Lung (tissue), 11 donors: ENCODE measurements at regions not wholly inside any gene's neighbourhood (a gene's known extent, or its start where the extent isn't known, plus 50 kb on each side); places are given as distances from the start of the nearest gene placed in this dataset.
"Not testable (repeated sequence)": the region's sequence is repeated elsewhere in the genome, so short reads cannot be mapped to it uniquely, and the experiment has no call there.

Source experiments
- ATAC-seq: fragments of 200-7000 bp; cut with Tn5 transposase; one replicate; pipeline ENCODE4 v1.9.1; 2020; ENCODE audit warnings: moderate number of reproducible peaks; ENCODE audit not compliant: insufficient read depth, low FRiP score
- DNase-seq, 3 donors: peaks; one replicate each; pipeline ENCODE4 v3.0.0-alpha.2; 2013 to 2017
- H3K27ac ChIP-seq, 2 donors: one replicate each; pipeline ENCODE4 v1.5.1; 2013; ENCODE audit warnings: mild to moderate bottlenecking in 2 of 2, moderate library complexity in 2 of 2, control low read depth in 1 of 2, inconsistent platforms in 1 of 2, low read depth in 1 of 2, low read length in 1 of 2
- H3K27me3 ChIP-seq, 3 donors: one replicate each; pipeline ENCODE4 v1.5.1; 2013; ENCODE audit warnings: low read length in 2 of 3; ENCODE audit not compliant: control insufficient read depth in 3 of 3, insufficient read depth in 3 of 3
- H3K36me3 ChIP-seq, 4 donors: one replicate each; pipeline ENCODE4 v1.5.1; 2013; ENCODE audit warnings: low read length in 4 of 4, mild to moderate bottlenecking in 1 of 4, moderate library complexity in 1 of 4; ENCODE audit not compliant: control insufficient read depth in 4 of 4, insufficient read depth in 4 of 4
- H3K4me1 ChIP-seq, 5 donors: one replicate each; pipeline ENCODE4 v1.5.1; 2013; ENCODE audit warnings: low read length in 5 of 5, mild to moderate bottlenecking in 2 of 5, moderate library complexity in 1 of 5; ENCODE audit not compliant: control insufficient read depth in 5 of 5, insufficient read depth in 5 of 5
- H3K4me3 ChIP-seq: one replicate; pipeline ENCODE4 v1.5.1; 2013; ENCODE audit warnings: mild to moderate bottlenecking, control low read depth, moderate library complexity
- H3K9ac ChIP-seq, 2 donors: one replicate each; pipeline ENCODE4 v1.5.1; 2013; ENCODE audit warnings: low read length in 2 of 2, control low read depth in 1 of 2; ENCODE audit not compliant: insufficient read depth in 1 of 2
- H3K9me3 ChIP-seq, 4 donors: one replicate each; pipeline ENCODE4 v1.5.1; 2013; ENCODE audit warnings: low read length in 3 of 4, mild to moderate bottlenecking in 1 of 4, moderate library complexity in 1 of 4; ENCODE audit not compliant: control insufficient read depth in 4 of 4, insufficient read depth in 3 of 4
- CTCF ChIP-seq: IDR thresholded peaks from 2 replicates; pipeline ENCODE4 v1.5.1; 2012; ENCODE audit warnings: mild to moderate bottlenecking; ENCODE audit errors: control extremely low read depth, extremely low read depth
- WGBS, 2 donors: extraction: QIAGEN DNeasy Blood & Tissue Kit; methylation state at CpG; one replicate each; pipeline ENCODE4 v1.1.7; 2013; 5-methylcytosine and 5-hydroxymethylcytosine counted together
- donor health status: control.
- donor health status: control.
- donor health status: Bipolar disorder and iron deficiency.
- donor health status: healthy.
- donor health status: DM: yes; HTN: yes; CAD: no.

- no peaks in the 10 kb centered on the region for H3K36me3 ChIP-seq
- H3K4me3 ChIP-seq: no peak overlapping the region
- H3K27me3 ChIP-seq: no peaks in the 10 kb centered on the region
- peaks cover 0 to 10% (median 0%) of the 10 kb centered on the region in 5 donors for H3K4me1 ChIP-seq
- WGBS, 2 donors: 82 to 83% methylated on average over 1 of the region's 1 CpG
- H3K9ac ChIP-seq: no peak overlapping the region
- no peak for TF ChIP-seq CTCF
- no peak overlapping the region for H3K27ac ChIP-seq
- DNase-seq (no peak), ATAC-seq (no peak)
- no peaks in the 10 kb centered on the region for H3K9me3 ChIP-seq
Measured at GRCh38 chr6:114936080-114936479, 593.3 kb upstream of the HS3ST5 start.

- Histone ChIP-seq H3K4me1 (no peaks in the 10 kb centered on the region), H3K27me3 (no peaks in the 10 kb centered on the region), H3K36me3 (no peaks in the 10 kb centered on the region), H3K9me3 (no peaks in the 10 kb centered on the region), H3K9ac (no peak overlapping the region), H3K27ac (no peak overlapping the region), H3K4me3 (no peak overlapping the region)
- DNase-seq: no peak
- WGBS, 2 donors: 93 to 100% methylated on average over 1 of the region's 1 CpG
- no peak for TF ChIP-seq CTCF
- no peak for ATAC-seq
Measured at GRCh38 chr6:114934079-114934478, 591.3 kb upstream of the HS3ST5 start.

GRCh38 chr6:114928731-114929130 is 585.9 kb upstream of the HS3ST5 start:
- H3K4me1 ChIP-seq, H3K27ac ChIP-seq, H3K27me3 ChIP-seq, DNase-seq, H3K9me3 ChIP-seq, H3K9ac ChIP-seq, ATAC-seq, H3K4me3 ChIP-seq, H3K36me3 ChIP-seq: not testable (repeated sequence)
- WGBS, 2 donors: 79 to 83% methylated on average over 8 of the region's 8 CpGs

- no peak for ATAC-seq
Measured at GRCh38 chr6:114906096-114906495, 563.3 kb upstream of the HS3ST5 start.

More at GRCh38 chr6:114906096-114906495, 563.3 kb upstream of the HS3ST5 start:
- no peak for TF ChIP-seq CTCF
- Histone ChIP-seq H3K27ac (no peak overlapping the region), H3K9ac (no peak overlapping the region), H3K36me3 (no peaks in the 10 kb centered on the region), H3K9me3 (no peaks in the 10 kb centered on the region), H3K27me3 (no peaks in the 10 kb centered on the region), H3K4me1 (no peaks in the 10 kb centered on the region), H3K4me3 (no peak overlapping the region)
- WGBS, 2 donors: 83 to 92% methylated on average over 2 of the region's 2 CpGs
- no peak for DNase-seq
